ENCODE measurements at regions not wholly inside any gene's neighbourhood (a gene's known extent, or its start where the extent isn't known, plus 50 kb on each side); places are given as distances from the start of the nearest gene placed in this dataset.

- no peak overlapping the region for H3K9ac ChIP-seq (ENCODE audit: insufficient read depth, low read length, poor library complexity, severe bottlenecking)
- no peak overlapping the region for H3K27ac Mint-ChIP-seq
- no peaks in the 10 kb centered on the region for H3K27me3 ChIP-seq (ENCODE audit: control insufficient read depth in 2 of 2, insufficient read depth in 2 of 2, low read length in 2 of 2)
- no peak overlapping the region for H3K4me3 Mint-ChIP-seq
- TF ChIP-seq CTCF (IDR thresholded peaks at IDR 0.05), result no peak
- no peak overlapping the region for H3K4me2 ChIP-seq (replicated peaks; ENCODE audit: extremely low read depth, low read length, poor library complexity, severe bottlenecking)
- H3K79me2 ChIP-seq (ENCODE audit: insufficient read depth, low read length), result no peaks in the 10 kb centered on the region
- no peak for DNase-seq
- no peaks in the 10 kb centered on the region for H4K20me1 ChIP-seq (ENCODE audit: insufficient read depth, low read length)
- intact Hi-C loops (cut with micrococcal nuclease), result no loop called here
- H3K36me3 Mint-ChIP-seq, result no peaks in the 10 kb centered on the region
- H3K4me3 ChIP-seq (replicated peaks in 1 of 3; ENCODE audit: low read depth in 2 of 3, low read length in 3 of 3), result no peak overlapping the region
- peaks cover 2% of the 10 kb centered on the region for H3K4me1 Mint-ChIP-seq
- peaks cover 4 to 15% (median 7%) of the 10 kb centered on the region in 7 donors for H3K9me3 Mint-ChIP-seq
- H3K9me3 ChIP-seq (replicated peaks in 1 of 2; ENCODE audit: control insufficient read depth in 1 of 2, insufficient read depth in 1 of 2, low read length in 2 of 2), result peaks cover 0 to 6% of the 10 kb centered on the region in 2 donors
- H3K27me3 Mint-ChIP-seq (ENCODE audit: low read depth in 3 of 3), result peaks cover 0 to 1% (median 0%) of the 10 kb centered on the region in 3 donors
- H3K36me3 ChIP-seq (replicated peaks in 1 of 2; ENCODE audit: control insufficient read depth in 1 of 2, insufficient read depth in 2 of 2, low read length in 2 of 2), result no peaks in the 10 kb centered on the region
- no peak overlapping the region for H3K27ac ChIP-seq (ENCODE audit: low read depth in 1 of 2, low read length in 2 of 2)
- H3K4me1 ChIP-seq (ENCODE audit: control insufficient read depth in 1 of 2, insufficient read depth in 2 of 2, low read length in 2 of 2), result peaks cover 3 to 4% of the 10 kb centered on the region in 2 donors
- no CpG with 5 or more reads among the region's 1 CpG for WGBS (ENCODE audit: insufficient coverage)
- H2AFZ ChIP-seq (ENCODE audit: insufficient read depth, low read depth, low read length, poor library complexity, severe bottlenecking), result no peak overlapping the region
These were observed 105.7 kb downstream of the LRRC70 start for GRCh38 chr5:62684310-62684709.

GRCh38 chr5:62682059-62682458, 103.4 kb downstream of the LRRC70 start:
- H3K79me2 ChIP-seq (ENCODE audit: insufficient read depth, low read length), result no peaks in the 10 kb centered on the region
- H3K4me1 Mint-ChIP-seq, result no peaks in the 10 kb centered on the region
- H3K9ac ChIP-seq (ENCODE audit: insufficient read depth, low read length, poor library complexity, severe bottlenecking), result no peak overlapping the region
- no peak for TF ChIP-seq CTCF (IDR thresholded peaks at IDR 0.05)
- H3K4me3 ChIP-seq (replicated peaks in 1 of 3; ENCODE audit: low read depth in 2 of 3, low read length in 3 of 3), result no peak overlapping the region
- H3K27me3 ChIP-seq (ENCODE audit: control insufficient read depth in 2 of 2, insufficient read depth in 2 of 2, low read length in 2 of 2), result no peaks in the 10 kb centered on the region
- H3K36me3 Mint-ChIP-seq, result no peaks in the 10 kb centered on the region
- H3K4me3 Mint-ChIP-seq, result no peak overlapping the region
- no peak overlapping the region for H3K4me2 ChIP-seq (replicated peaks; ENCODE audit: extremely low read depth, low read length, poor library complexity, severe bottlenecking)
- no peak for DNase-seq
- peaks cover 8 to 24% of the 10 kb centered on the region in 2 donors for H3K9me3 ChIP-seq (replicated peaks in 1 of 2; ENCODE audit: control insufficient read depth in 1 of 2, insufficient read depth in 1 of 2, low read length in 2 of 2)
- H4K20me1 ChIP-seq (ENCODE audit: insufficient read depth, low read length), result no peaks in the 10 kb centered on the region
- no peak overlapping the region for H3K27ac ChIP-seq (ENCODE audit: low read depth in 1 of 2, low read length in 2 of 2)
- intact Hi-C loops (cut with micrococcal nuclease), result no loop called here
- H3K27ac Mint-ChIP-seq, result no peak overlapping the region
- H3K27me3 Mint-ChIP-seq (ENCODE audit: low read depth in 3 of 3), result peaks cover 0 to 1% (median 0%) of the 10 kb centered on the region in 3 donors
- WGBS (ENCODE audit: insufficient coverage), result 100% methylated on average over 1 of the region's 2 CpGs
- H3K9me3 Mint-ChIP-seq, result peaks cover 15 to 33% (median 26%) of the 10 kb centered on the region in 7 donors
- H3K4me1 ChIP-seq (ENCODE audit: control insufficient read depth in 1 of 2, insufficient read depth in 2 of 2, low read length in 2 of 2), result no peaks in the 10 kb centered on the region
- no peak overlapping the region for H2AFZ ChIP-seq (ENCODE audit: insufficient read depth, low read depth, low read length, poor library complexity, severe bottlenecking)
- H3K36me3 ChIP-seq (replicated peaks in 1 of 2; ENCODE audit: control insufficient read depth in 1 of 2, insufficient read depth in 2 of 2, low read length in 2 of 2), result no peaks in the 10 kb centered on the region

Data from CD14-positive monocyte (primary cell).